GM04504 (cell line): ENCODE measurements at regions not wholly inside any gene's neighbourhood (a gene's known extent, or its start where the extent isn't known, plus 50 kb on each side); places are given as distances from the start of the nearest gene placed in this dataset.

ENCODE experiments used
- DNase-seq: peaks from one replicate; pipeline ENCODE4 v3.0.0-alpha.2; 2012; ENCODE audit warnings: low read depth

- no peak for DNase-seq
Measured at GRCh38 chr10:44301781-44302355, 83.0 kb downstream of the CXCL12 start.

DNA sequence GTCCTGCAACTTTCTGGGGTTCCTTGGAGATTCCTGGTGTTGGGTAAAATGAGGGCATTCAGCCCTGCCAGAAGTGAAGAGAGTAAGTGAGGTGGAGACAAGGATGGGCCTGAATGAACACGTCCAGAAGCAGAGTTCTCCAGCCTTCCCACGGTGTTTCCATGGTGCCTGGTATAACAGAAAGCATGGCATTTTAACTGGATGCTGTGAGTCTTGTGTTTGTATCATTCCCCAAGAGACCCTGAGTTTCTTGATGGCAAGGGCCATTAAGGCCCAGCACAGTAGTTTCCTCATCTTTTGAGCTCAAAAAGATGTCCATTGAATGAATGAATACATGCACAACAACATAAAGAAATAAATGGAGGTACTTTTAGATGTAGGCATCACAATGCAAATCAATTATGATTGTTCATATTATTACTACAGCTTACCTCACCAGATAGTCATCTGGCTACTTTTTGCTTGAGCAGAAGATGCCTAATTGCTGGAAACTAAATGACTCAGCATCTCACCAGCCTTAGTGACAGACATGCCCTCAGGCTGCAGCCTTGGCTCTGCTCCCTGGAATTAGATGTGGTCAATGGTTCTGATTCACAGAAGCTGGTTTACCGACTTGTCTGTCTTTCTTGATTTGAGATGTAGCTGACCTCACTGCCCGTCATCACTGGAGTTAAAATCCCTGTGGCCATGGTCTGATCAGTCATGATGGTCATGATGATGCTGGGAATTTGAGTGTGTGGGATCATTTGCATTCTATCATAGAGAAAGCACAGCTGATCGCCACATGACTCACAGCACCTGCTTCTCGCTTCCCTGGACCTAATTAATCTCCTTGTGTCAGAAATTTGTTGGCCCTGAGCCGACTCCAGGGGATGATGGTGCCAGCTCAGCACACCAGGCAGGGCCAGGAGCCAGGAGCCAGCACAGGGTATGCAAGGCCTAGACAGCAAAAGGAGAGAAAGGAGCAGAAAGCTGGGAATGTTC is 83.9 kb downstream of the CXCL12 start:
- peak; percentile 99 for DNase-seq

- DNase-seq: no peak
Measured at GRCh38 chr10:44298713-44299112, 86.2 kb downstream of the CXCL12 start.

- no peak for DNase-seq
Measured at GRCh38 chr10:44297963-44298362, 86.9 kb downstream of the CXCL12 start.

GRCh38 chr10:44295644-44296241 is 89.2 kb downstream of the CXCL12 start:
- DNase-seq: no peak

DNA sequence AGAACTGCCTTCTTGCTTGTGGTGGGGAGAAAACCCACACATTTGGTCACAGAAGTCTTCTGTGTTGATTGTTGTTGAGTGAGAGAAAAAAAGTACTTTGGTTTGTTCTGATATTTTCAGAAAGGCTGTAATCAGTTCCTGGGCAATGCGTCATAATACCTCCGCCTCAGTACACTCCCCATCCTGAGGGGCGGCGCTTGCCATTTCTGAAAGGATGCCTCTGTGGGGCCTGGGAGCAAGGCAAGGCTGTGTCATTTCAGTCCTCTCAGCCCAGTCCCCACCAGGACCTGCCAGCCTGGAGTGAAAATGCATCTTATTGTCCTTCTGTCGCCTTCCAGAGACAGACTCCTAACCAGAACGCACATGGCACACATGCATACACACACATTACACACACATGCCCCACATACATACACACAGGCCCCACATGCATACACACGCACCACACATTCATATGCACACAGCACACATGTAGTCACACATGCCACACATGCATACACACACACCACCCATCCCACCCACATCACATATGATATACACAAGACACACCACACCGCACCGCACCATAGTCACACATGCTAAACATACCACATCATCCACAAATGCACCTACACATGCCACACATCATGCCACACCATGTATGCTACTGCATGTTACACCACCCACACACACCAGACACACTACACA is 90.0 kb downstream of the CXCL12 start:
- DNase-seq: no peak

GRCh38 chr10:44293842-44294241 is 91.1 kb downstream of the CXCL12 start:
- no peak for DNase-seq

GRCh38 chr10:44293306-44293778 is 91.6 kb downstream of the CXCL12 start:
- no peak for DNase-seq

- no peak for DNase-seq
Measured at GRCh38 chr10:44292390-44293002, 92.4 kb downstream of the CXCL12 start.

DNA sequence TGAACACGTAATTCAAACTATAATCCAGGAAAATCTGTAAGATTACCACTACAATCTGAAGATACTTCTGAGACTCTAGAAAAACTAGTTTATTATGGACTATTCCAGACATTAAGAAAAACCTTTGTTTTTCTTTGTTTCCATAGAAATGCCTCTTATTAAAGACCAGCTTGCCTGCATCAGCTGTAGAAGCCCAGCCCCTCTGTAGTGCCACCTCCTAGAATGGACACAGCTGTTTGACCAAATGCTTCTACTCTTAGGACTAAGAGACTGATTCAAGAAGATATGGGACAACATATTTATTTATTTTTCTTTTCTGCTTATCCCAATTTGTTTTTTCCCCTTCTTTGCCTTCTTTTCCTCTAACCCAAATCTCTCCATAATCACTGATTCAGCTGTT is 93.8 kb downstream of the CXCL12 start:
- no peak for DNase-seq

DNA sequence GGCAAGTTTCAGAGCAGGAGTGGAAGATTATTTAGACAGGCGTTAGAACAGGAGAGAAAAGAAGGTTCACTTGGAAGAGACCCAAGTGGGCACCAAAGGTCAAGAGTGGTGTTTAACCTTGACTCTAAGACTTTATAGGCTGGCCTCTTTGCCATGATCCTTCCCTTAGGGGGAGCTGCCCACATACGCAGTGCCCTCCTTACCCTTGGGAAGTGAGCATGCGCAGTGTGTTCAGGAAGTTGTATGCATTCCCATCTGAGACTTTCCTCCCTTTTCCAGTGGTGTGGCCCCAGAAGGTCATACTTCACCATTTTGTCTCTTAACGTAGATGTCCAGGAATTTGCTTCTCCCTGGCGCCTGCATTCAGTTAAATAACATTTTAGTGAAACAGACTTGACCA is 95.8 kb downstream of the CXCL12 start:
- no peak for DNase-seq

DNA sequence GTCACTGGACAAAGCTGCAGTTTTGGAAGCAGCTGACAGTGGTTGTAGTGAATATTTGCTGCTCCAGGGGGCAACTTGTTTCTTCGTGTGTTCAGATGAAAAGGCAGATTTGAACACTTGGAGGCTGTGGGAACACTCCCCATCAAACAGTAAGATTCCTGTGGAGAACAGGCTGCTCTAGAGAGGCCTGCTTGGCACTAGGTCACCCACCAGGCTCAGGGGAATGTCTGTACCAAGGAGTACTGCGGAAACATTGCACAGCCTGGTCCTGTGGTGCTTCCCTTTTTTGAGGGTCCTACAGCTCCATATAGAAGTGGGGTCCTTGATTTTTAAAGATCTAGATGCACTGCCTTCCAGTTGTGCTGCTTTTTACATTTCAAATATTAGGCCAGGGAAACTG is 97.5 kb downstream of the CXCL12 start:
- no peak for DNase-seq

- DNase-seq: no peak
Measured at GRCh38 chr10:44284198-44285084, 100.5 kb downstream of the CXCL12 start.

GRCh38 chr10:44282626-44283300 is 102.1 kb downstream of the CXCL12 start:
- DNase-seq: no peak

- no peak for DNase-seq
Measured at GRCh38 chr10:44281662-44282061, 103.2 kb downstream of the CXCL12 start.

DNA sequence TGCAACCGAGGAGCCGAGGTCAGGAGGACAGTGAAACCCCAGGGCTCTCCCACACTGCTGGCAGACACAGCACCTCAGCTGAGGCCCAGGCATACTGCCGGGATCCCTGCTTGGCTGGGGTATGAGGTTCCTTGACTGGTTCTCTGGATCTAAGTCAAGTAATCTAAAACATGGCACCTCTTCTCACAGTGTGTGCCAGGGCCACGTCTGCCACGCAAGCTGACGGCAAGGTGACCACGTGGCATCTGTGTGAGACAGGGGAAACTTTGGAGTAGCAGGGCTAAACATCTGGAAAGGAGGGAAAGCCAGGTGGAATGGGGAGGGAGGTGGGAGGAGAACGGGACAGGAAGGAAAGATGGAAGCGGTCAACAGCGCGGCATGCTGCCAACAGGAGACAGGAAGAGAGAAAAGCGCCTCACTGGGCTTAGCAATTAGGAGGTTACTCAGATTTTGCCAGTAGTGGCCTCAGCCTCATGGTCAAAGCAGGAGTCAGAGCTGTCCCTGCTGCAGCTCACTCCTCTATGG is 103.7 kb downstream of the CXCL12 start:
- no peak for DNase-seq

- peak; percentile 34 for DNase-seq
Measured at GRCh38 chr10:44280226-44281014, 104.5 kb downstream of the CXCL12 start.

GRCh38 chr10:44279426-44280126 is 105.3 kb downstream of the CXCL12 start:
- DNase-seq: no peak
